Esophagus squamous epithelium (tissue), 4 donors: ENCODE measurements at regions not wholly inside any gene's neighbourhood (a gene's known extent, or its start where the extent isn't known, plus 50 kb on each side); places are given as distances from the start of the nearest gene placed in this dataset.

Source experiments
- POLR2A ChIP-seq, 4 donors: fragments of 450-650 bp; IDR thresholded peaks; one replicate each; pipeline ENCODE4 v1.6.1; 2017; ENCODE audit warnings: antibody characterized with exemption in 4 of 4, mild to moderate bottlenecking in 4 of 4, moderate library complexity in 3 of 4
- TF ChIP-seq, protein P1 (sequence below), 6 experiments: fragments of 450-650 bp in 4 of 6; fragments of 200-600 bp in 2 of 6; sonication (generic) in 2 of 6; IDR thresholded peaks; one replicate each; pipeline ENCODE4 v1.5.1; 2016 to 2019; ENCODE audit warnings: antibody characterized with exemption in 6 of 6, mild to moderate bottlenecking in 4 of 6, moderate library complexity in 4 of 6

- no peak for TF ChIP-seq POLR2A (IDR thresholded peaks at IDR 0.05)
- TF ChIP-seq, protein P1, sequence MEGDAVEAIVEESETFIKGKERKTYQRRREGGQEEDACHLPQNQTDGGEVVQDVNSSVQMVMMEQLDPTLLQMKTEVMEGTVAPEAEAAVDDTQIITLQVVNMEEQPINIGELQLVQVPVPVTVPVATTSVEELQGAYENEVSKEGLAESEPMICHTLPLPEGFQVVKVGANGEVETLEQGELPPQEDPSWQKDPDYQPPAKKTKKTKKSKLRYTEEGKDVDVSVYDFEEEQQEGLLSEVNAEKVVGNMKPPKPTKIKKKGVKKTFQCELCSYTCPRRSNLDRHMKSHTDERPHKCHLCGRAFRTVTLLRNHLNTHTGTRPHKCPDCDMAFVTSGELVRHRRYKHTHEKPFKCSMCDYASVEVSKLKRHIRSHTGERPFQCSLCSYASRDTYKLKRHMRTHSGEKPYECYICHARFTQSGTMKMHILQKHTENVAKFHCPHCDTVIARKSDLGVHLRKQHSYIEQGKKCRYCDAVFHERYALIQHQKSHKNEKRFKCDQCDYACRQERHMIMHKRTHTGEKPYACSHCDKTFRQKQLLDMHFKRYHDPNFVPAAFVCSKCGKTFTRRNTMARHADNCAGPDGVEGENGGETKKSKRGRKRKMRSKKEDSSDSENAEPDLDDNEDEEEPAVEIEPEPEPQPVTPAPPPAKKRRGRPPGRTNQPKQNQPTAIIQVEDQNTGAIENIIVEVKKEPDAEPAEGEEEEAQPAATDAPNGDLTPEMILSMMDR (IDR thresholded peaks at IDR 0.05), result no peak
Observed at GRCh38 chr9:75734802-75735201, 155.7 kb upstream of the PCSK5 start.
